ENCODE measurements at regions not wholly inside any gene's neighbourhood (a gene's known extent, or its start where the extent isn't known, plus 50 kb on each side); places are given as distances from the start of the nearest gene placed in this dataset.

- Histone ChIP-seq H3K4me3 (no peak overlapping the region), H3K9me3 (no peaks in the 10 kb centered on the region), H3K36me3 (no peaks in the 10 kb centered on the region), H3K27ac (no peak overlapping the region), H3K27me3 (peaks cover 0 to 2% of the 10 kb centered on the region in 2 donors), H3K4me1 (no peaks in the 10 kb centered on the region)
- TF ChIP-seq, protein P1, sequence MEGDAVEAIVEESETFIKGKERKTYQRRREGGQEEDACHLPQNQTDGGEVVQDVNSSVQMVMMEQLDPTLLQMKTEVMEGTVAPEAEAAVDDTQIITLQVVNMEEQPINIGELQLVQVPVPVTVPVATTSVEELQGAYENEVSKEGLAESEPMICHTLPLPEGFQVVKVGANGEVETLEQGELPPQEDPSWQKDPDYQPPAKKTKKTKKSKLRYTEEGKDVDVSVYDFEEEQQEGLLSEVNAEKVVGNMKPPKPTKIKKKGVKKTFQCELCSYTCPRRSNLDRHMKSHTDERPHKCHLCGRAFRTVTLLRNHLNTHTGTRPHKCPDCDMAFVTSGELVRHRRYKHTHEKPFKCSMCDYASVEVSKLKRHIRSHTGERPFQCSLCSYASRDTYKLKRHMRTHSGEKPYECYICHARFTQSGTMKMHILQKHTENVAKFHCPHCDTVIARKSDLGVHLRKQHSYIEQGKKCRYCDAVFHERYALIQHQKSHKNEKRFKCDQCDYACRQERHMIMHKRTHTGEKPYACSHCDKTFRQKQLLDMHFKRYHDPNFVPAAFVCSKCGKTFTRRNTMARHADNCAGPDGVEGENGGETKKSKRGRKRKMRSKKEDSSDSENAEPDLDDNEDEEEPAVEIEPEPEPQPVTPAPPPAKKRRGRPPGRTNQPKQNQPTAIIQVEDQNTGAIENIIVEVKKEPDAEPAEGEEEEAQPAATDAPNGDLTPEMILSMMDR (IDR thresholded peaks at IDR 0.05): no peak
- TF ChIP-seq POLR2A (IDR thresholded peaks at IDR 0.05): no peak
- intact Hi-C loops (cut with DNase I; ENCODE audit: low total_unique reads): no loop called here
- DNase-seq: no peak
Observed at GRCh38 chr17:73989671-73990070, 213.8 kb upstream of the RPL38 start.

DNA sequence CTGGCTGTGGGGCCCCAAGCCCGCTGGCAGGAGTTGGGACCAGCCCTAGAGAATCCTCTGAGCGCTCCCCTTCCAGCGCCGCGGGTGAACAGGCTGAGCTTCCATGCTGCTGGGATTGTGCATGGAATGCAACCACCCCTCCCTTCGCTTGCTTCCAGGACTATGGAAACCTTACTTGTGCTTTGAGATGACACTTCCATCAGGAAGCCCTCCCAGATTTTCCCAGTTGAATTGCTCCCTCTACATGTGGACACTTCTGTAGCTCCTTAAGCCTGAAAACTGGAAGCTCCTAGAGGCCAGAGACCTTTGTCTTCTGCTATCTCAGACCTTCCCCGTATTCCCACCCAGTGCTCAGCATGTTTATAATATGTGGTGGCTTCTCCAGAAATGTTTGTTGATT, 213.2 kb upstream of the RPL38 start:
- Histone ChIP-seq H3K9me3 (no peaks in the 10 kb centered on the region), H3K4me3 (no peak overlapping the region), H3K27me3 (peaks cover 0 to 5% of the 10 kb centered on the region in 2 donors), H3K36me3 (no peaks in the 10 kb centered on the region), H3K4me1 (no peaks in the 10 kb centered on the region), H3K27ac (no peak overlapping the region)
- TF ChIP-seq POLR2A (IDR thresholded peaks at IDR 0.05): no peak
- TF ChIP-seq, protein P1 (IDR thresholded peaks at IDR 0.05): no peak
- intact Hi-C loops (cut with DNase I; ENCODE audit: low total_unique reads): no loop called here
- DNase-seq: no peak

DNA sequence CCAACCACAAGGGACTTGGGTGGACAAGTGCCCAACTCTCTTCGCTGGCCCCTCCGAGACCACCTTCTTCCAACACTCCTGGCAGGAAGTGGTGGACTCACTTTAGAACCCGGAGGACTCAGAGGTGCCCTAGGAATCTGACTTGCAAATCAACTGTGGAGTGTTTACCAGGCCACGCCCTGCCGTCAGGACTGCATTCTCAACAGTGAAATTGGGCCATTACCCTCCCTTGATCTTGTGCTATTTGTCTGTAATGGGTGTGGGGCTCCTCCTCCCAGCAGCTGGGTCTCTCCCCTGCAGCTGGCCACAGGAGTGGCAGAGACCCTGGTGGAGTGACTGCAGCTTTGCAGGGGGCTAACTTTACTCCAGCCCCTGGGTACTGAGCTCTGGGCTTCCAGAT, 212.2 kb upstream of the RPL38 start:
- no peak for TF ChIP-seq POLR2A (IDR thresholded peaks at IDR 0.05)
- TF ChIP-seq, protein P1 (IDR thresholded peaks at IDR 0.05): no peak
- H3K27ac ChIP-seq: no peak overlapping the region
- intact Hi-C loops (cut with DNase I; ENCODE audit: low total_unique reads): no loop called here
- no peaks in the 10 kb centered on the region for H3K9me3 ChIP-seq
- no peak overlapping the region for H3K4me3 ChIP-seq
- H3K36me3 ChIP-seq: no peaks in the 10 kb centered on the region
- H3K27me3 ChIP-seq: peaks cover 0 to 5% of the 10 kb centered on the region in 2 donors
- DNase-seq: no peak
- no peaks in the 10 kb centered on the region for H3K4me1 ChIP-seq

DNA sequence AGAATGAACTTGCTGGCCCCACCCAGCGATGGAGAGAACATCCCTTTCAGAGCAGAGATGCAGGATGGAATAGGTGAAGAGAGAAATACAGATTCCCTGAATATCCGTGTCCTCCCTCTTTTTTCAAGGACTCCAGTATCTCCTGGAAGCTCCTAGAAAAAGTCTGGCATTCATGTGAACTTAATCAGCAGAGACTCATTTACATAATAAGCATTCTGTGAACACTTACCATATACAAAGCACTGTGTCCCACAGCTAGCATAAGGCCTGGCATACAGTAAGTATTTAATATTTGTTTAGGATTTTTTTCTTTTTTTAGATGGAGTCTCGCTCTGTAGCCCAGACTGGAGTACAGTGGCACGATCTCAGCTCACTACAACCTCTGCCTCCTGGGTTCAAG, 208.5 kb upstream of the RPL38 start:
- peaks cover 0 to 5% of the 10 kb centered on the region in 2 donors for H3K27me3 ChIP-seq
- TF ChIP-seq, protein P1 (IDR thresholded peaks at IDR 0.05): no peak
- TF ChIP-seq POLR2A (IDR thresholded peaks at IDR 0.05): no peak
- H3K9me3 ChIP-seq: no peaks in the 10 kb centered on the region
- H3K36me3 ChIP-seq: no peaks in the 10 kb centered on the region
- intact Hi-C loops (cut with DNase I; ENCODE audit: low total_unique reads): no loop called here
- no peak for DNase-seq
- H3K4me3 ChIP-seq: no peak overlapping the region
- H3K4me1 ChIP-seq: no peaks in the 10 kb centered on the region
- no peak overlapping the region for H3K27ac ChIP-seq

DNA sequence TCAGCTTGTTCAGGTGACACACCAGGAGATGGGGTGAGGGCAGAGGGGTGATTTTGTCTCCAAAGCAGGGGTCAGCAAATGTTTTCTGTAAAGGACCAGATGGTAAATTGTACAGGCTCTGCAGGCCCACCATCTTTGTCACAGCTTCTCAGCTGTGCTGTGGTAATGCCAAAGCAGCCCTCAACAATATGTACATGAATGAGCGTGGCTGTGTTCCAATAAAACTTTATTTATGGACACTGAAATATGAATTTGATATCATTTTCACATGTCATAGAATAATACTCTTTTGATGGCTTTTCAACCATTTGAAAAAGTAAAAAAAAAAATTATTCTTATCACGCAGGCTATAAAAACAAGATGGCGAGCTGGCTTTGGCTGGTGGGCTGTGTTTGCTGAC, 206.4 kb upstream of the RPL38 start:
- Histone ChIP-seq H3K9me3 (no peaks in the 10 kb centered on the region), H3K27ac (no peak overlapping the region), H3K4me3 (no peak overlapping the region), H3K4me1 (no peaks in the 10 kb centered on the region), H3K27me3 (peaks cover 0 to 5% of the 10 kb centered on the region in 2 donors), H3K36me3 (no peaks in the 10 kb centered on the region)
- intact Hi-C loops (cut with DNase I; ENCODE audit: low total_unique reads): no loop called here
- TF ChIP-seq, protein P1 (IDR thresholded peaks at IDR 0.05): no peak
- no peak for TF ChIP-seq POLR2A (IDR thresholded peaks at IDR 0.05)
- DNase-seq: no peak

Data from uterus (tissue), 3 donors.